SU-DHL-6 (cell line): ENCODE measurements at regions not wholly inside any gene's neighbourhood (a gene's known extent, or its start where the extent isn't known, plus 50 kb on each side); places are given as distances from the start of the nearest gene placed in this dataset.

Experiments used
- EZH2phosphoT487 ChIP-seq: fragments of 200-600 bp; sonication (generic), shearing (Covaris generic); conservative IDR thresholded peaks from 2 replicates; pipeline ENCODE4 v1.6.1; 2018; ENCODE audit warnings: mild to moderate bottlenecking, antibody characterized with exemption, low read length, moderate library complexity, mixed read lengths
- TF ChIP-seq, protein P1 (sequence below): fragments of 200-600 bp; sonication (generic); IDR thresholded peaks from one replicate; pipeline ENCODE4 v1.5.1; 2017; ENCODE audit warnings: antibody characterized with exemption, mild to moderate bottlenecking, low read length, moderate library complexity; ENCODE audit not compliant: insufficient read depth, poor library complexity, severe bottlenecking

DNA sequence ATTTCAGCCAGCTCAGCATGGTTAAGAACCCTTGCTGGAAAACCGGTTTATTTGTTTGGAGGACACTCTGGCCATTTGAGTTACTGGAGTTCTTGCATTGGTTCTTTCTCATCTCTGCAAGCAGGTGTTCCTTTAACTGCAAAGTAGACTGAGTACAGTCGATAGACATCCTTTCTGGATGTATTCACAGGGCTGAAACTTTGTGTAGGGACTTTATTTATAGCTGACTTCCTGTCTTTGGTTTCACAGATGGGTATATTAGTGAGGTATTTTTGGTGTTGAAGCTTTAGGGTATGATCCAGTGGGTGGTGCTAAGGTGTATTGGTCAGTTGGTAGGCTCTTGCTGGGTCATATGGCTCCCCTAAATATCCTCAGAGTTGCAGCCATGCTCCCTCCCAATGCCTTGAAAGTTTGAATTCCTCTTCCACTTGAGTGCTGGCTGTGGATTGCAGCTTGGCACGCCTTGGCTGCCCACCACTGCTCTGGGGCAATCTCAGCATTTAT is 666.0 kb upstream of the COX7C start:
- TF ChIP-seq, protein P1, sequence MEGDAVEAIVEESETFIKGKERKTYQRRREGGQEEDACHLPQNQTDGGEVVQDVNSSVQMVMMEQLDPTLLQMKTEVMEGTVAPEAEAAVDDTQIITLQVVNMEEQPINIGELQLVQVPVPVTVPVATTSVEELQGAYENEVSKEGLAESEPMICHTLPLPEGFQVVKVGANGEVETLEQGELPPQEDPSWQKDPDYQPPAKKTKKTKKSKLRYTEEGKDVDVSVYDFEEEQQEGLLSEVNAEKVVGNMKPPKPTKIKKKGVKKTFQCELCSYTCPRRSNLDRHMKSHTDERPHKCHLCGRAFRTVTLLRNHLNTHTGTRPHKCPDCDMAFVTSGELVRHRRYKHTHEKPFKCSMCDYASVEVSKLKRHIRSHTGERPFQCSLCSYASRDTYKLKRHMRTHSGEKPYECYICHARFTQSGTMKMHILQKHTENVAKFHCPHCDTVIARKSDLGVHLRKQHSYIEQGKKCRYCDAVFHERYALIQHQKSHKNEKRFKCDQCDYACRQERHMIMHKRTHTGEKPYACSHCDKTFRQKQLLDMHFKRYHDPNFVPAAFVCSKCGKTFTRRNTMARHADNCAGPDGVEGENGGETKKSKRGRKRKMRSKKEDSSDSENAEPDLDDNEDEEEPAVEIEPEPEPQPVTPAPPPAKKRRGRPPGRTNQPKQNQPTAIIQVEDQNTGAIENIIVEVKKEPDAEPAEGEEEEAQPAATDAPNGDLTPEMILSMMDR: no peak
- TF ChIP-seq EZH2phosphoT487: no peak
